GM10248 (cell line): ENCODE measurements at regions not wholly inside any gene's neighbourhood (a gene's known extent, or its start where the extent isn't known, plus 50 kb on each side); places are given as distances from the start of the nearest gene placed in this dataset.

ENCODE experiments used
- CTCF ChIA-PET: fragments of 300-600 bp; sonication (Branson Sonifier 250); formaldehyde crosslinking; extraction: SDS; loops from one replicate; lab custom pipeline; 2021; ENCODE audit warnings: antibody characterized with exemption; lab: Yijun Ruan, JAX
- POLR2A ChIA-PET: fragments of 350-650 bp; sonication (Branson Sonifier 250); formaldehyde crosslinking; extraction: SDS; loops from one replicate; lab custom pipeline; 2020; ENCODE audit warnings: antibody characterized with exemption; lab: Yijun Ruan, JAX
- DNase-seq: peaks from one replicate; pipeline ENCODE4 v3.0.0; 2012; ENCODE audit errors: extremely low spot score
- CTCF ChIP-seq: IDR thresholded peaks from 2 replicates; pipeline ENCODE4 v1.5.1; 2012; ENCODE audit warnings: mild to moderate bottlenecking, low read depth; ENCODE audit errors: extremely low read depth, missing control alignments, control extremely low read depth

- ChIA-PET POLR2A (no interaction called here), CTCF (no interaction called here)
- no peak for DNase-seq
- TF ChIP-seq CTCF = no peak
Measured at GRCh38 chr1:34389974-34390373, 213.3 kb downstream of the C1orf94 start.

DNA sequence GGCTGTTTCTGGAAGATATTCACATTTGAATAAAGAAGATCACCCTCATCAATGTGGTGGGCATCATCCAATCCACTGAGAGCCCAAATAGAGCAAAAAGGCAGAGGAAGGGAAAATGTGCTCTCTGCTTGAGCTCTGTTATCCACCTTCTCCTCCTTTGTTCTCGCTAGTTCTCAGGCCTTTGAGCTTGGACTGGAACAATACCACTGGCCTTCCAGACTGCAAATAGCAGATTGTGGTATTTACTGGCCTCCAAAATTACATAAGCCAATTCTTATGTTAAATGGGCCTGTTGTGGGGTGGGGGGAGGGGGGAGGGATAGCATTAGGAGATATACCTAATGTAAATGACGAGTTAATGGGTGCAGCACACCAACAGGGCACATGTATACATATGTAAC is 219.3 kb downstream of the C1orf94 start:
- no peak for TF ChIP-seq CTCF
- DNase-seq = no peak
- ChIA-PET POLR2A (no interaction called here), CTCF (interaction anchor here (1.0 kb wide), 1 partner anchor 13 kb away, joined by 4 read pairs; no protein-coding TSS in a partner anchor)

GRCh38 chr1:34398241-34398915 is 221.7 kb downstream of the C1orf94 start:
- ChIA-PET POLR2A (no interaction called here), CTCF (no interaction called here)

DNA sequence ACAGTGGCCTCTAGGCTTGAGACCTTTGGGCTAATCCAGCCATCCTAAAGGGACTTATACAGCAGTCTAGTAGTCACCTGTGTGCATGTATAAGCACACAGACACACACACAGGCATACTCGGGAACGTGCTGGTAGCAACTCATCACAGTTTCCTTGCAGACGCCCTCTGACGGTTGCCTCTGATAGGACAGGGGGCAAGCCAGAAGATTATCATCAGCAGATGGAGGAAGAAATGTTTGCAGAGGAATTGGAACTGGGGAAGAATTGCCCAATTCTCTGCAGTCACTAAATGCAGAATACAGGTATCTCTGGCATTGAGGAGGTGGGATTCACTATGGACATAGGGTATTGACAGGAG is 222.2 kb downstream of the C1orf94 start:
- no peak for TF ChIP-seq CTCF
- no peak for DNase-seq
- ChIA-PET POLR2A (no interaction called here), CTCF (no interaction called here)

More at GRCh38 chr1:34398241-34398915, 221.7 kb downstream of the C1orf94 start:
- DNase-seq = no peak
- TF ChIP-seq CTCF = no peak

- no peak for TF ChIP-seq CTCF
- ChIA-PET CTCF (no interaction called here), POLR2A (no interaction called here)
- no peak for DNase-seq
Measured at GRCh38 chr1:34400675-34401074, 224.0 kb downstream of the C1orf94 start.

GRCh38 chr1:34403156-34403555 is 226.4 kb downstream of the C1orf94 start:
- ChIA-PET CTCF (no interaction called here), POLR2A (no interaction called here)
- no peak for DNase-seq
- TF ChIP-seq CTCF = no peak
